Activated naive CD8-positive, alpha-beta T cell treated with anti-CD3 and anti-CD28 coated beads, Interleukin-2, amount 50 U/mL, for 16 hours (primary cell): ENCODE measurements at regions not wholly inside any gene's neighbourhood (a gene's known extent, or its start where the extent isn't known, plus 50 kb on each side); places are given as distances from the start of the nearest gene placed in this dataset.

Experiments
- DNase-seq: peaks from one replicate; pipeline ENCODE4 v3.0.0-alpha.2; 2020; ENCODE audit warnings: low read depth, low spot score

DNA sequence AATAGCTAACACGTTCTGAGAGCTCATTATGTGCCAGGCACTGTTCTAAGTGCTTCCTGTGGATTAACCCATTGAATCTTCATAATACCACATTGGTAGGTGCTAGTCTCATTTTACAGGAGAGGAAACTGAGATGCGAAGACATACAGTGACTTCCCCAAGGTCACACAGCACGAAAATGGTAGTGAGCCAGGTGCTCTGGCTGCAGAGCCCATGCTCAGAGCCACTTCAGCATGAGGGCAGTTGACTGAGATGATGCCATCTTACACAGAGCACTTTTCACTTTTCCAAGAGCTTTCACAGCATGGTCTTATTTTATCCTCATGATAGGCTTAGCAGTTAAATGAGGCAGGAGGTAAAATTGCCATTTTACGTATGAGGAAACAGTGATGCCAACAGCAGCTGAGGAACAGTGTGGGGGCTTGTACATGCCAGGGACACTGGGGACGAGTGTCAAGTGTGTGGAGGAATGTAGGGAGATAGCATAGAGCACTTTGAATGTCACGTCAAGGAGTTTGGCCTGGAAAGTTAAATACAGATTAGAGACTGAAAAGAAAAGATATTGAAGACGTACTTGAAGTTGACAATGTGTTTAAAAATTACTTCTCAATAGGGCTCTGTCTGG, 180.0 kb downstream of the KIF4B start:
- no peak for DNase-seq

DNA sequence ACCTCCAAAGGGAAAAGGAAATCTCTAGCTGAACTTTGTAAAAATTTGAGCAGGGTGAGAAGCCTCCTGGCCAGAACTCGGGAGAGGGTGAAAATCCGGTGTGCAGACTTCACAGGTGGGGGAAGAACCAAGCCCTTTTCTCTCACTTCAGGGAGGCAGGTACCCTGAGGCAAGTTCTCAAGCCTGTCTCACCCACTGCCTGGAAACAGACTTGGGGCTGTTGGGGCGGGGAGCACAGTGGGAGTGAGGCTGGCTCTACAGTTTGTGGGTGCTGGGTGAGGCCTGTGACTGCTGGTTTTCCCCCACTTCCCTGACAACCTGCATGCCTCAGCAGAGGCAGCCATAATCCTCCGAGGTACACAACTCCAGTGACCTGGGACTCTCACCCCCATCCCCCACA, 187.1 kb downstream of the KIF4B start:
- no peak for DNase-seq

- DNase-seq = no peak
Observed at GRCh38 chr5:155211764-155212163, 198.2 kb downstream of the KIF4B start.

- no peak for DNase-seq
Observed at GRCh38 chr5:155222393-155222792, 208.8 kb downstream of the KIF4B start.

DNA sequence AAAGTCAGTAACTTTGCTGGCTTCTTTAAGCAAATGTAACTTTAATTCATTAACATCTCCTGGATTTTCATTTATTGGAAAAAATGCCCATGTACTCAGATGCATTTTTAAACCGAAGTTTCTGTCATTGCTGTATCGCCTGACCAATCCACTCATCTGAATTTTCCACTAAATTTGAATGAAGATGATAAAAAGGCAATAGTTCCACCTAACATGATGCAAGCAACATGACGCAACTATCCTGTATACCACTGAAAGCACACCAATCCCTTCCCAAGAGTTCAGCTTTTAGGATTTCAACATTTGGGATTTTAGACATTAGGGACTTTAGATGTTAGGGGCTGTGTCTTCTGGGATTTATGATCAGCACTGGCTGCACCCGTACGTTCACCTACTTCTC, 215.6 kb downstream of the KIF4B start:
- DNase-seq = no peak

DNA sequence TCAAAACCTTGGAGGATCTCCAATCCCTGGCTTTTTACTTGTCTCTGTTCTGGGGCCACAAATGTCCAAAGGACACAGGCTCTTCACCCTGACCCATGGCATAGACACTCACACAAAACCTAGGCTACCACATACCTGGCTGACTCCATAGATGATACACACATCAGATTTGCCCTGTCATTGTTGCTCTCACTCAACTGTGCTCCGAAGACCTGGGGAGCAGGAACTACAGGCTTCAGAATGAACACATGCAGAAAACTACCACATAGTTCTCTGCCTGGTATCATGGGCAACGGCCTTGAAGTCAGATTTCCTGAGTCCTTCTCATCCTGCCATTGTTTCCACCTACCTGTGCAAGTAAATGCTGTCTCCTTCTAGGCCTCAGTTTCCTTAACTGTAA, 226.2 kb downstream of the KIF4B start:
- DNase-seq = no peak

- DNase-seq = no peak
Observed at GRCh38 chr5:155250596-155250995, 237.0 kb downstream of the KIF4B start.

DNA sequence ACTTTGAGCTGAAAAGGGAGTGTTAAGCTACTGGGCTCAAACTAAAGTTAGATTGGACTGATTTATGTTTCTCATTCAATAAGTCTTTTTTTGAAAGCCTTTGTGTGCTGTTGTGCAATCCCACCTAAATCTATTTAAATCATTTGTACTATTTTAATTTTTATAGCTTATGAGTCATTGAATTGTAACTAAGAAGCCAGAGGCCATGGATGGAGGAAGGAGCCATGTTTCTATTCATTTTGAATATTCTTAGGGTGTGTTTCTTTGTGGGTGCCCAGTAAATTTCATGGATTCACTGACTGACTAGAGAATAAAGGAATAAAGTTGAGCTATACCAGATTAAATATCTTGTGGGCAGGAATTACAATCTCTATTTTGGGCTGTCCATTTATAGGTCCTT, 238.5 kb downstream of the KIF4B start:
- DNase-seq = no peak

GRCh38 chr5:155252717-155253116, 239.2 kb downstream of the KIF4B start:
- no peak for DNase-seq

DNA sequence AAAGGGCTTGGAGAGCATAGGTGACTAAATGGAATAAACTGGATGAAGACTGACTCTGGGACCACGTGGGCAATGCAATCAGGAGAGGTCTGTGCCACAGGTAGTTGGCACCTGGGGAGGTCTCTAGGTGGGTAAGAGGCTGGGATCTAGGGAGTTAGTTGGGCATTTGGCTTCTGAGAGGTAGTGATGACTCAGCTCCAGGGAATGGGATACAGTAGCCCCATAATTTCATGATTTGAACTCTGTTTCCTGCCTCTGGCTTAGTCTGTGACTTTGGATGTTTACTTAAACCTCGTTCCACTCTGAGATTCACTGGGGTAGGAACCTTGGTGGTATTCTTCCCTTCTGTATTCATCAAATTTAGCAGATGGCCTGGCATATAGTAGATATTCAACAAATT, 240.8 kb downstream of the KIF4B start:
- DNase-seq = no peak

DNA sequence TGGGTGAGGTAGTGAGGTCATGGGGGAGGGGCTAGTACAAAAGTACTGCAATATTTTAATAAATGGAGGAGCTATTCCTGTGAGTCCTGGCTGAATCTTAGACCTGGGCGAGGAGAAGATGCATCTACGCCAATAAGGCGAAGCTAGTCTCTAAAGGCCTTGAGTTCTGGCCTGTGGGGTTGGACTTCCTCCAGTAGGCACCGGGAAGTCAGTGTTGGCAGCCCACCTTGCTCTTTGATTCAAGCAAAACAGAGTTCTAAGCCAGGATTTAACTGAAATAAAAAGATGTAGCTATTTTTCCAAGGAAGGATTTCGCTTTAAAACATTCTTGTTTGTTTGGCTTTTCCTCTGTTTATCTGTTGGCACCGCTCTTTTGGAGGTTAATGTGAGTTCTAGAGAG, 244.6 kb downstream of the KIF4B start:
- DNase-seq = no peak

GRCh38 chr5:155259648-155260047, 246.1 kb downstream of the KIF4B start:
- no peak for DNase-seq

DNA sequence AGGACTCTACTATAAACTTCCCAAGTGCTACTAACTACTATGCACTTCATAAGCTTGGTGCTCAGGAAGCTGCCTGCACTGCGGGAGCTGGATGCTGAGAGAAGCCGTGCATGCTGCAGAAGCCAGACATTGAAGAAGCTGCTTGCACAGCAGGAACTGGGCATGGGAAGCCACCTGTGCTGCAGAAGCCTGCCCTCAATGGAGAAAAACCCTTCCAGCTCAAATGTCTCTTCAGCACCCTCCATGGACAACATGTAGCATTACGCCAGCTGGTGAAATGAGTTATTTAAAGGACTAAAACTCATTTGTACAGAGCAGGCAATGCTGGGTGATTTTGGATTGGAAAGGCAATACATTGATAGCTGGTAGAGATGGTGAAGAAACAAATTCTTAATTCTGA, 247.2 kb downstream of the KIF4B start:
- DNase-seq = no peak

- DNase-seq = no peak
Observed at GRCh38 chr5:155263381-155263780, 249.8 kb downstream of the KIF4B start.

GRCh38 chr5:155264809-155265208, 251.3 kb downstream of the KIF4B start:
- no peak for DNase-seq

- no peak for DNase-seq
Observed at GRCh38 chr5:155268770-155269425, 255.3 kb downstream of the KIF4B start.

DNA sequence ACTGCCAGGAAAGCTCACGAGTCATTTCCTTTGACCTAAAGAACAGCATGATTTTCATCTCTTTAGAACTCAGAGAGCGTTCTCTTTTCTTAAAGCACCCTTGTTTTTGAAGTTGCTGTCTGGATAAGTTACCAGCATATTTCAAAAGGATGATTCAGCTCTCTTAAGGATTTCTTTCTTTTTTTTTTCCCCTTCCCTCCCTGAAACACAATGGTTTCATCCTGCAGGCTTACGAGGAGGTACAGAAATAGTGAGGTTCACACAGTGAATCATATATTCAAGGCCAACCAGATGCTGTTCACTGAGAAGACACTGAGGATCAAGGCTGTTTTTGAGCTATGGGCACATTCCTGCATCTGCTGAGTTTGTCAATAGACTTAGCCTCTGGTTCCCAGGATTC, 257.2 kb downstream of the KIF4B start:
- DNase-seq = no peak

GRCh38 chr5:155274484-155274883, 260.9 kb downstream of the KIF4B start:
- DNase-seq = no peak

DNA sequence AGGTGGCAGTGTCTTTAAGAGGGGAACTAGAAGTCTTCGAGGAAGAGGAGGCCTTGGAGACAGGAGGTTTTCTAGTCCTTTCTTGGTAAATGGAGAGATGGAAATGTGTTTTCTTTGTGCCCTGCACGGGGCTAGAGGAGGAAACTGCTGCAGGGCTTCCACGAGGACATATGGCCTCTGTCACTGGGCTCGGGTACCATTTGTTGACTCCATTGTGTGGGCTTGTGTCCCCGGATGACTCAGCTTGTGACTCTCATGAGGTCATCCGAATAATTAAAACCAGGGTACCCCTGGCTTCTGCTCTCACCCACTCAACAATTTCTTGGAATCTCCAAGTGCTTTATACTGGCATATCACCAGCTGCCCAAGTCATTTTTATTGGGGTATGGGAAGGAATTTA, 261.7 kb downstream of the KIF4B start:
- no peak for DNase-seq

DNA sequence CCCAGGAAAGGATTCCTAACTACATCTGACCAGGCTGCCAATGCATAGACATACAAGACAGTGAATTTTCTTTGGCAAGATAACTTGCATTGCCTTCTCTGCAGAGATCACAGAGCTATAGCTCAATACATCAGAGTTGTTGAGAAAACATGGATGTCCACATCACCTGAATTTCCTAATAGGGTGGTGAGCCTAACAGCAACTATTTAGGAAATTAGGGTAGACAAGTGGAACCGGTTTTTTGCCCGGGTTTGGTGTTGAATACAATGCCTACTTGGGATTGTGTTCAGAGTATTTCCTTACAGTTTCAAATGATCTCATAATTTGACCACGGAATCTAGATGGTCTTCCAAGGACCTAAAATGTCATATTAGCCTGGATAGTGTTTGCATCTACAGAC, 262.7 kb downstream of the KIF4B start:
- no peak for DNase-seq

GRCh38 chr5:155278532-155278931, 265.0 kb downstream of the KIF4B start:
- no peak for DNase-seq

DNA sequence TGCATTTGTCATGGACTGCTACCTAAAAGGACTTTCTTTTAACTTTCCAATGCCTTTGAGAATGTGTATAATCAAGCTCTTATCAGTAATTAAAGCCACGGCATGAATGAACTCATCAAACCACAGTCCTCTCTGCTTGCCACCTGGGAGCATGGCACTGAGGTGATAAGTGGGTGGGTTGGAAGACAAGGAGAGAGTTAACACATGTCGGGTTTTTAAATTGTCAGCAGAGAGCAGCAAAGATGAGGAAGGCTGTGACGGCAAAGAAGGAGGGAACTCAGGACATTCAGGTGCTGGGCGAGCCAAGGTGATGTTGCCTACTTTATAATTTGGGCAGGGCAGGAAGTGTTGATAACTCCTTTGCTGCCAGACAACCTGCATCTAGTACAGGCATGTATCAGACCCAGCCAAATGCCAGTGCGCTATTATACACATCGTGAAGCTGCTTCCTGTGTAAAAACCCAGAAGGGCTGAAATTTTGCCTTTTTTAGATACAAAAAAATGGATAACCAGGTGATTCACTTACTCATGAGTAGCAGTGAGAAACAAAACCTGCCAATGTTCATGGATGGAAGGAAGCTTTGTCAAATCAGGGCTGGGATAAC, 269.1 kb downstream of the KIF4B start:
- no peak for DNase-seq

DNA sequence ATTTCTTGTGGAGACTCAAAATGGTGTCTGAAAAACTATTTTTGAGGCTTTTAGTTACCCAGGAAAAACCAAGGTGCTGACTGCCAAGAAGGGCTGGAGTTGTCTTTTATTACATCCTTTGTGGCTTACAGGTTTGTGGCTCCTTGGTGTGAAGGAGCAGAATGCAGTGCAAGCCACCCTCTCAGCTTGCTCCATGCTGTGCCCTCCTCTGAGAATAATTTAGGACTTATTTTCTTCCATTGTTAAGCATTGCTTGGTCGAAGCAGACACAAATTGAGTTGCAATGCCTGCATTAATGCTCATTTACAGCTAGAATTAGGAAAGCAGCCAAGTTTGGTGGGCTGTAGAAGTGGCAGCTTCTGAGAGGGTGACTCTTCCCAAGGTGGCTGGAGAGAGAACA, 272.2 kb downstream of the KIF4B start:
- DNase-seq = no peak
